ENCODE measurements at regions not wholly inside any gene's neighbourhood (a gene's known extent, or its start where the extent isn't known, plus 50 kb on each side); places are given as distances from the start of the nearest gene placed in this dataset.
A peak's percentile ranks its signal among the peaks of the same experiment; 100 is the strongest.
"Not testable (repeated sequence)": the region's sequence is repeated elsewhere in the genome, so short reads cannot be mapped to it uniquely, and the experiment has no call there.

DNA sequence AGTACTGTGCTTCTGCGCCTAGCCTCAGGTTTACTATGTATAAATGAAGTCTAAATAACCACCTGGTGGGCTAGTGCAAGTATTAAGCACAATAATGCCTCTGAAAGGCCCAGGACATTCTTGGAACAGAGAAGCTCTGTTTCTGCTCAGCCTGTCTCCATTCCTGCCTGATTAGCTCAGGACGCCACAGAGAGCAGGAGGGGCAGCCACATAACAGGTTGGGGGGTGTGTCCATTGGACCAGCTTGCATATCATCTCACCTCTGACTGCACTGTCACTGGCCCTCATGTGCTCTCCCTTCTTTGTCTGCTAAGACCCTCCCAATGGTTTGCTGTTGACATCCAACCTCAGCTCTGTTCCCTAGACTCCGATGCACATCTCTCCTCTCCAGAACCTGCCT is 52.8 kb upstream of the IKZF1 start:
- DNase-seq, result no peak

DNA sequence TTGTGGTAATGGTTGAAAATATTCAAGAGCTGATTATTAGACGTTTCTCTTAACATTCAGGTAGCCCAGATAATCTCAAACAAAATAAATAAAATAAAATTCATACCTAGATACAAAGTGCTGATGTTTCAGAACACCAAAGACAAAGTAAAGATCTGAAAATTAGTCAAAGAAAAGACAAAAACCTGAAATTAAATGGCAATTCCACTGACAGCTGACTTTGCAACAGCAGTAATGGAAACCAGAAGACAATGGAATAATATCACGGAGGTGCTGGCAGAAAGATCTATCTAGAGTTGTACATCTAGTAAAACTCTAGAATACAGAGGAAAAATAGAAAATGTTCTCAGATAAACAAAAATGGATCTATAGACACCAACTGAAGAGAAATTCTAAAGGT is 58.0 kb upstream of the IKZF1 start:
- DNase-seq, result no peak

DNA sequence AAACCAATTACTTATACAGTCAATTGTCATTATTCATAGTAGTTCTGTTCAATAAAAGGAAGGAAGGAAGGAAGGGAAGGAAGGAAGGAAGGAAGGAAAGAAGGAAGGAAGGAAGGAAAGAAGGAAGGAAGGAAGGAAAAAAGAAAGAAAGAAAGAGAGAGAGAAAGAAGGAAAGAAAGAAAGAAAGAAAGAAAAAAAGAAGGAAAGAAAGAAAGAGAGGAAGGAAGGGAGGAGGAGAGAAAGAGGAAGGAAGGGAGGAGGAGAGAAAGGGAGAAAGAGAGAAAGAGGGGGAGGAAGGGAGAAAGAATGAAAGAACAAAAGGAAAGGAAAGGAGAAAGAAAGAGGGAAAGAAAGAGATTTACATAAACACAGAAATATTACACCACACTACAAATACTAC is 62.4 kb upstream of the IKZF1 start:
- not testable (repeated sequence) for DNase-seq

GRCh38 chr7:50240699-50241098 is 63.8 kb upstream of the IKZF1 start:
- DNase-seq, result not testable (repeated sequence)

GRCh38 chr7:50229964-50230363 is 74.6 kb upstream of the IKZF1 start:
- peak; percentile 52 to 70 (median 68) for DNase-seq

- no peak for DNase-seq
These were observed 76.4 kb upstream of the IKZF1 start for GRCh38 chr7:50228148-50228547.

DNA sequence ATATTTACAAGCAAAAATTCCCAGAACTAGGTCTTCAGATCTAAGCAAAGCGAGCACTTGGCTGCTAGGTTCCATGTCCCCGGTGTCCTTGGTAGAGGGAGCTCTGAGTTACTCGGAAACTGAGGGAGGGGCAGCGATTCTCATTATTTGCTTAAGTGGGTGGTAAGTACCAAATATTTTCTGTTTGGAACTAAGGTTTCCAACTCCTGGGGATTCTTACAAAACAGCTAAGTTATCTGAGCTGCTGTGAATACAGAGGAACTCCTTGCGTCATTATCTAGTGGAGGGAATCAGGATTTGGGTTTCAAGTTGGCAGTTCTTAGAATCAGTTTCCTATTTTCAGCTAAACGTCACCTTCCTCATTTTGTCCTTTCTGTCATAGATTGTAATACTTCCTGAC is 76.8 kb upstream of the IKZF1 start:
- peak; percentile 80 to 96 (median 94) for DNase-seq

DNA sequence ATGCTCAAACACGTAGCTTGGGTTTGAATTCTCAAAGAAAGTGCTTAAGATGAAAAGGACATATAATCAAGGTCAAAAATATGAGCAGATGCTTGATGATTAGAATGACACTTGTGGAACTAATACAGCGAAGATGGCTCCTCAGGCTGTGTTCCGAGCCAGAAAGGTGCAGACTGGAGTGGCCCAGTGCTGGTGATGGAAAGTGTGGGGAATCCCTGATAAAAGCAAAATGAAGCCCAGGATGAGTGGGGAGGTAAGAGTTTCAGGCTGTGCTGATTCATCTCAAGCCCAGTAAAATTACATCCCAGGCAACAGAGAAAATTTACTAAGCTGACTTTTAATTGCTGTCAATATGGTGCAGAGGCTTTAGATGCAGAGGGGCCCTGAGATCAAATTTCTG is 77.8 kb upstream of the IKZF1 start:
- peak in 1 of 3 donors; percentile 27 for DNase-seq

DNA sequence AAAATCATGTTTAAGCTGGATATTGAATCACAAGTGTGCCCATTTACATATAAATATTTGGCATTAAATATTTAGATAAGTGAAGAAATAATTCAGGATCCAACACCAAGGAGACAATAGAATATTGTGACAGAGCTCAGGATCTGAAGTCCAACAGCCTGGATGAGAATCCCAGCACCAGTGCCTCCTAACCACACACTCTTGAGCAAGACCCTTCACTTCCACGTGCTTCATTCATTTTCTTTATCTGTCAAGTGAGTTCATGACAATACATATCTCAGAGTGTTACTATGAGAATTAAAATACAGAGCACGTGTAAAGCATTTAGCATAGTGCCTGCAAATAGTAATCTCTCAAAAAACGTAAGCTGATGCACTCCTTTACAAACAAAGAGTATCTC is 78.4 kb upstream of the IKZF1 start:
- DNase-seq, result peak in 2 of 3 donors; percentile 44

- no peak for DNase-seq
These were observed 83.1 kb upstream of the IKZF1 start for GRCh38 chr7:50221433-50221832.

GRCh38 chr7:50221028-50221427 is 83.5 kb upstream of the IKZF1 start:
- DNase-seq, result peak; percentile 83 to 91 (median 85)

DNA sequence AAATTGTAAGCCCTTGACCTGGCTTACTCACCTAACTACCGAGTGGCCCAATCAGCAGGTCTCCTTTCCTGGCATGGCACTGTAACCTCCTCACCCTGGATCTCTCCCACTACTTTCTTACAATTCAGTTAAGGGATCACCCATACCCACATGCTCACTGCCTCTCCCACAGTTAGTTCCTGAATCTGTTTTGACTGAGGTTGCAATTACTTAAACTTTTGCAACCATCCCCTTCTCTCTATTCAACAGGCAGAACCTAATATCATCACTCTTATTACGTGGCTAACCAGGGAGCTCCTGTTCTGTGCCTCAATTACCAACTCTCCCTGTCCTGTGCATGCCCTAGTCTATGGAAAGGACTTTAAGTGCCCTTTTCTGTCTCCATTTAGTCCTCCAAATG is 84.2 kb upstream of the IKZF1 start:
- DNase-seq, result peak; percentile 58 to 71 (median 70)

- peak; percentile 55 to 74 (median 59) for DNase-seq
These were observed 86.7 kb upstream of the IKZF1 start for GRCh38 chr7:50217821-50218281.

GRCh38 chr7:50217401-50217800 is 87.1 kb upstream of the IKZF1 start:
- peak; percentile 64 to 67 (median 66) for DNase-seq

GRCh38 chr7:50216626-50217025 is 87.9 kb upstream of the IKZF1 start:
- no peak for DNase-seq

- no peak for DNase-seq
These were observed 89.7 kb upstream of the IKZF1 start for GRCh38 chr7:50214771-50215170.

DNA sequence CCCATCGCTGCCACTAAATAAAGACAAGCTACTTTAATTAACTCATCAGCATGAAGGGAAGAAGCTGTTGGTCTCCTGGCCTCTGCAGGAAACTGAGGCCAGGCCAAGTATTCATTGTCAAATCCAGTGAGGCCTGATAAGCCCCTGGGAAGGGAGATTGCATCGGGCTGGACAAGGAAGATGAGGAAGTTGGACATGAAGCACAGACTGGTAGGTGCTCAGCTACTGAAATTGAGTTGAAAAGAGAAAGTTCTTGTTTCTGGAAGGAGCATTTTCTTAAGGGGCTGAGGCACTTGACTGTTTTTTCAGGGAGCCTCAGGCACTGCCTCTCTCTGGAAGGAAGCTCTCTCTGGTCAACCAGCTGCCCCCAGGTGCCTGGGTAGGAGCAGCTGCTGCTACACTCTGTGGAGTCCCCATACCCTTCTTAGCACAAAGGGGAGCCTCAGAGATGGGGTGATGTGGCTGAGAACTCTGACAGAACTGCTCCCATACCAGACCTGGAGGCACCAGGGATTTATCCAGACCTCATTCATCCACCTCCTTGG is 90.3 kb upstream of the IKZF1 start:
- peak in 2 of 3 donors; percentile 43 to 55 for DNase-seq

DNA sequence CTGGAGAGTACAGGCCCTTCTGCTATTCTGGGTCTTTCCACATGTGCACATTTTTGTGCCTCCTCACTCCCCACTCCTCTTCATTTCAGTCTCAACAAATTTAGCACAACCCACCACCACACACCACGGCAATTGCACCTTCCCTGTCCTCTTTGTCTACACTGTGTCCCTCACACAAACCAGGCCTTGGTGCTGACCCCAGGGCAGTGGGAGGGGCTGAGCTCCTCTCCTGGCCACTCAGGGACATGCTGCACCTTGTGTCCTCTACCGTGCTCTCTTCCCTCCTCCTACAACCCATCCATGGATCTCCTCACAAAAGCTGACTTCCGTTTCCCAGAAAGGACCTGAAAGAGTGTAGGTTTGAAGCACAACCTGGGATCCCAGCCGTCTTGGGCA is 90.9 kb upstream of the IKZF1 start:
- DNase-seq, result no peak

GRCh38 chr7:50212666-50213621 is 91.6 kb upstream of the IKZF1 start:
- peak; percentile 69 to 86 (median 76) for DNase-seq

DNA sequence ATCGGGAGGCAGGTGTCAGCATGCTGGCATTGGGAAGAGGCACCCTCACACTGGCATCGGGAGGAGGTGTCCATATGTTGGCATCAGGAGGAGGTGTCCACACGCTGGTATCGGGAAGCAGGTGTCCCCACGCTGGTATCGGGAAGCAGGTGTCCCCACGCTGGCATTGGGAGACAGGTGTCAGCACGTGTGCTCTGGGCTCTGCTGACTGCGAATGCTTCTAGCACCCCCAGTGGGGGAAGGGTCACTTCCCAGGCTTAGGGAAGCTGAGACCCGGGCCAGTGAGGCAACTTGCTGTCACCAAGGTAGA is 92.5 kb upstream of the IKZF1 start:
- DNase-seq, result no peak

GRCh38 chr7:50211130-50212015 is 93.1 kb upstream of the IKZF1 start:
- no peak for DNase-seq

DNA sequence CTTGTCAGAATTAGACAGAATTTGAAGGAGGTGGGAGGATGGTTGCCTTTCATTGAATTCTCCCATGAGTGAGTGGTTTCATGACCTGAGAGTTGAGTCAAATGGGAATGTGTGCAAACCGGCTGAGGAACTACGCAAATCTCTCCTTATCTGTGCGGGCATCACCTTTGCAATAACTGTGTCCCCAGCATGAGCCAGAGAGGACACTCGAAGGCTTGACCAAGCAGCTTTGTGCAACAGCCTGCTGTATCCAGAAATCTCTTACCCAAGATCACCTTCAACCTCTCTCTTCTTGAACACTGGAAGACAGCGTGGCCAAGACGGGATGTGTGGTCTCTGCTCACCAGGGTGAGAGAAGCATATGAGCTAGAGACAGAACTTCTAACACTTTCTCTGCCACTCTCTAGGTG is 93.8 kb upstream of the IKZF1 start:
- no peak for DNase-seq

DNA sequence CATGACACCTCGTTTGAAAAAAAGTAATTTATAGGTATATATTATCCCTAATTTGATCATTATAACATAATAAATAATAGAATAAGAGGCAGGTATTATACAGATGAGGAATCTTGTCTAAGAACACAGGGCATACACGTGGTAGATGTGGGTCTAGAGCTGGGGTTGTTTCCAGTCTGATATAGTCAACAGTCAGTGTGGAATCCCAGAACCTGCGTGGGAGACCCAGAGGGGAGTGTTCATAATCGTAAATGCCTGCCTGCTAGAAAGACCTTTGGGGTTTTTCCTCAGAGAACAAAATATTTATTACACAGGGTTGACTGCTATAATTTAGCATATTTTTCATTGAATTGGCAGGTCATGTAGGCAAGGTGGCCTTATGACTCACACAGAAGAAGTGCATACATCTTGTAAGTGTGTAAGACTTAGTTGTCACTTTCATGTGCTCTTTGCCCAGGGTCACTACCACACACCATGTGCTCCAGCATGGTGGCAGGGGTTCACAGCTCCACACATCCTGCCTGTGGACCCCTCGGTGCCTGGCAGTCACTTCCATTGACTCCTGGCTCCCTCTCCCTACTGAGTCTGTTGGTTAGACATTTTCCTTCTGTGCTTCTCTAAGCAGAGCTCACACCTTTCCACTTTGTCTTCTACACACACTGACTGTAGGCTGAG is 94.9 kb upstream of the IKZF1 start:
- DNase-seq, result no peak

Data from suppressor macrophage treated with lipopolysaccharide for 1 hour (primary cell).